ENCODE measurements at regions not wholly inside any gene's neighbourhood (a gene's known extent, or its start where the extent isn't known, plus 50 kb on each side); places are given as distances from the start of the nearest gene placed in this dataset.
"Not testable (repeated sequence)": the region's sequence is repeated elsewhere in the genome, so short reads cannot be mapped to it uniquely, and the experiment has no call there.

GRCh38 chr1:116185161-116185701 lies 74.0 kb downstream of the MAB21L3 start:
- DNase-seq (no peak), ATAC-seq (peak; percentile 91)
- intact Hi-C loops (cut with micrococcal nuclease), result no loop called here

GRCh38 chr1:116189481-116189880 lies 78.3 kb downstream of the MAB21L3 start:
- ATAC-seq (no peak), DNase-seq (no peak)
- intact Hi-C loops (cut with micrococcal nuclease), result no loop called here

DNA sequence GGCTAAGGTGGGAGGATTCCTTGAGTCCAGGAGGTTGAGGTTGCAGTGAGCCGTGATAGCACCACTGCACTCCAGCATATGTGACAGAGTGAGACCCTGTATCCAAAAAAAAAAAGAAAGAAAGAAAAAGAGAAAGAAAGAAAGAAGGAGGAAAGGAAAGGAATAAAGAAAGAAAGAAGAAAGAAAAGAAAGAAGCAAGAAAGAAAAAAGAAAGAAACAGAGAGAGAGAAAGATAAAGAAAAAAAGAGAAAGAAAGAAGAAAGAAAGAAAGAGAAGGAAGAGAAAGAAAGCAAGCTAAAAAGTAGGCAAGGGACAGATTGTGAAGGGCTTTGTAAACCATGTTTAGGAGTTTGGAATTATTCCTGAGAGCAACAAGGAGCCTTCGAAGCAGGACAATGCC lies 80.1 kb downstream of the MAB21L3 start:
- intact Hi-C loops (cut with micrococcal nuclease), result no loop called here
- DNase-seq (no peak), ATAC-seq (no peak)

DNA sequence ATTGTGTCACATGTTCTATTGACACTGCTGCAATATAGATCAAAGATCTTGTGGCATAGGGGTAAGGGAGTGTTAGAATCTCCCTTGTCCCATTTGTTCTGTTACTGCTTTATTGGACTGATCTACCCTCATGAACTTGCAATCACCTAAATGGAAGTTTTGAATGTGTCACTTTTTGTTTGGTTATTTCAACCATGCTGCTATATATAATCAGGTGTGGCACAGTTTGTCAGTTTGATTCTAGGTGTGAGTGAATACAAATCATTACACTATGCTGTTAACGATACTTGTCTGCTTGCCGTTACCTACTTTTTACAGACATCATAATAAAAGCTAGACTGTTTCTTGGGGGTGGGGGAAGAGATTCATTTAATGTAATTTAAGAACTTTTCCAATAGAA lies 82.6 kb downstream of the MAB21L3 start:
- no peak for ATAC-seq
- DNase-seq, result no peak
- intact Hi-C loops (cut with micrococcal nuclease), result no loop called here

GRCh38 chr1:116194568-116194967 lies 83.4 kb downstream of the MAB21L3 start:
- no peak for ATAC-seq
- intact Hi-C loops (cut with micrococcal nuclease), result no loop called here
- no peak for DNase-seq

DNA sequence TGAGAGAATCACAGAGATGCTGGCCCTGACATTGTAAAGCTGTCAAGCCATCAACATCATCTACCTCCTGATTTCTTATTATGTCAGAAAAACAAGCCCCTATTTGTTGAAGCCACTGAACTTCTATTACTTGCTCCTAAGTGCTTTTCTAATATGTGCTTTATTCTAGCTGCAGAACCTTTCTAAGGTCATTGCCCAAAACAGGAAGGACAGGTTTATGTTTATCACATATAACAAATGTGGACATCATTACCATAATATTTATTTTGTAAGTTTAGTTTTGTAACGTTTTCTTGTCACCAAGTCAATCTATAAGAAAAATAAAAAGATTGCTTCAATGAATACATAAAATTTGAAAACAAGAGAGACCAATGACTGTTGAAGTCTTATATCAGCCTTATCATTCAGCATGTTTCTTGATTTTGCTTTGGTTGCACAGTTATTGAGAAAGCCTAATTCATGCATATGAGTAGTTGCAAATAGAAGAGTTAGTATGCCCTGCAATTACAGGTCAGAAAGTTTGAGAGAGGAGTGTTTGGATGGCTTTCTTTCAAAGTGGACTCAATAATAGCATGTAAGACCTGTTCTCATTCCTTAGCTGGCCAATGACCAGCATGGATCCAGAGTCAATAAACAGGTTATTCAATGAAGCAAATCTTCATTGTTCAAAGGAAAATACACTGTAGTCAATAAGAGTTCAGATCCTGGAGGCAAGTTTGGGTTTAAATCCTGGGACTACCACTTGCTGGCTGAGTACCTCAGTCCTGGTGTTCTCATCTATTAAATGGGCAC lies 84.1 kb downstream of the MAB21L3 start:
- DNase-seq (no peak), ATAC-seq (no peak)
- intact Hi-C loops (cut with micrococcal nuclease), result no loop called here

GRCh38 chr1:116200343-116200742 lies 89.1 kb downstream of the MAB21L3 start:
- ATAC-seq; DNase-seq; intact Hi-C loops (cut with micrococcal nuclease): not testable (repeated sequence)

- ATAC-seq, result no peak
- intact Hi-C loops (cut with micrococcal nuclease), result no loop called here
- no peak for DNase-seq
Measured at GRCh38 chr1:116201911-116202310, 90.7 kb downstream of the MAB21L3 start.

- DNase-seq, result no peak
Measured at GRCh38 chr1:116203181-116203723, 92.1 kb downstream of the MAB21L3 start.

GRCh38 chr1:116203920-116204319 lies 92.7 kb downstream of the MAB21L3 start:
- no peak for ATAC-seq
- intact Hi-C loops (cut with micrococcal nuclease), result no loop called here
- DNase-seq, result no peak

More at GRCh38 chr1:116203181-116203723, 92.1 kb downstream of the MAB21L3 start:
- ATAC-seq, result no peak
- intact Hi-C loops (cut with micrococcal nuclease), result no loop called here

DNA sequence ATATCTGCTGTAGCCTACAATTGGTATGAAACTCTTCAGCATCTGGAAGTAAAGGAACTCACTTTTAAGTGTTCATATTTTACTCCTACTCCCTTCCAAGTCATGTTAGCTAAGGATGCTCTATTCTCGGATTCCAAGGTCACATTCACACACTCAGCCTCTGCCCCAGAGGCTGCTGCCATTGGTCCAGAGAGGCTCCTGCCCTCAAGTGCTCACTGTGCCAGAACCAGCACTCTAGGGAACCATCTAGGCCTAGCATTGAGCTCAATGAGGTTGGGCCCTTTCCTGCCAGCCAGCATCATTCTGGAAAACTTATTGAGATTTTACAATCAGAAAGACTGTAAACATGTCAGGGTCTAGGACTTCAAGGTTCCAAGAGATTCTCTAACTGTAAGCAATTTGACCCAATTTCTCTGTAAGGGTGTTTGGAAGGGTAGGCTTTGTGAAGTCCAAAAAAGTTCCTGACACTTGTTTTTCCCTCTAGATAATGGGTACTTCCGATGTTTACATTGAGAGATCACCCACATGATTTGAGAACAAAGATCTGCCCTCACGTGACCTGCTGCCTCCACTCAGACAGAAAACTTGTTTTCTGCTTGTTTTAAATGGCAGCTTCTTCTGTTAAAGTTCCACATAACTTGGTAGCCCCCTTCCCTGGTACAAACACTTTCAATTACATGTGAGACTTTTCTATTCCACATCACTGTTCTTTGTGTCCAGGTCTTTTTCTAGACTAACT lies 94.9 kb downstream of the MAB21L3 start:
- ATAC-seq (no peak), DNase-seq (no peak)
- intact Hi-C loops (cut with micrococcal nuclease), result no loop called here

GRCh38 chr1:116207126-116207735 lies 96.0 kb downstream of the MAB21L3 start:
- ATAC-seq, result no peak
- intact Hi-C loops (cut with micrococcal nuclease), result no loop called here

GRCh38 chr1:116208136-116208535 lies 96.9 kb downstream of the MAB21L3 start:
- DNase-seq (no peak), ATAC-seq (no peak)
- intact Hi-C loops (cut with micrococcal nuclease), result no loop called here

More at GRCh38 chr1:116207126-116207735, 96.0 kb downstream of the MAB21L3 start:
- DNase-seq, result no peak

- ATAC-seq (no peak), DNase-seq (no peak)
- intact Hi-C loops (cut with micrococcal nuclease), result no loop called here
Measured at GRCh38 chr1:116211294-116211693, 100.1 kb downstream of the MAB21L3 start.

- DNase-seq (peak; percentile 71), ATAC-seq (peak; percentile 97)
- intact Hi-C loops (cut with micrococcal nuclease), result no loop called here
Measured at GRCh38 chr1:116218922-116219321, 107.7 kb downstream of the MAB21L3 start.

- DNase-seq (no peak), ATAC-seq (peak; percentile 39)
- intact Hi-C loops (cut with micrococcal nuclease), result no loop called here
Measured at GRCh38 chr1:116219651-116220434, 108.6 kb downstream of the MAB21L3 start.

GRCh38 chr1:116224111-116224510 lies 112.9 kb downstream of the MAB21L3 start:
- ATAC-seq (no peak), DNase-seq (no peak)
- intact Hi-C loops (cut with micrococcal nuclease), result no loop called here

- intact Hi-C loops (cut with micrococcal nuclease), result no loop called here
- DNase-seq (no peak), ATAC-seq (no peak)
Measured at GRCh38 chr1:116224561-116224960, 113.4 kb downstream of the MAB21L3 start.

GRCh38 chr1:116226017-116226416 lies 114.8 kb downstream of the MAB21L3 start:
- ATAC-seq (no peak), DNase-seq (no peak)
- intact Hi-C loops (cut with micrococcal nuclease), result no loop called here
